NOMO-1 treated with DMSO at 0.1 percent for 48 hours (cell line): ENCODE measurements at regions not wholly inside any gene's neighbourhood (a gene's known extent, or its start where the extent isn't known, plus 50 kb on each side); places are given as distances from the start of the nearest gene placed in this dataset.

ENCODE experiments used
- DNase-seq: peaks from one replicate; lab custom pipeline; 2025; ENCODE audit not compliant: unreplicated experiment; lab: John Stamatoyannopoulos, UW

DNA sequence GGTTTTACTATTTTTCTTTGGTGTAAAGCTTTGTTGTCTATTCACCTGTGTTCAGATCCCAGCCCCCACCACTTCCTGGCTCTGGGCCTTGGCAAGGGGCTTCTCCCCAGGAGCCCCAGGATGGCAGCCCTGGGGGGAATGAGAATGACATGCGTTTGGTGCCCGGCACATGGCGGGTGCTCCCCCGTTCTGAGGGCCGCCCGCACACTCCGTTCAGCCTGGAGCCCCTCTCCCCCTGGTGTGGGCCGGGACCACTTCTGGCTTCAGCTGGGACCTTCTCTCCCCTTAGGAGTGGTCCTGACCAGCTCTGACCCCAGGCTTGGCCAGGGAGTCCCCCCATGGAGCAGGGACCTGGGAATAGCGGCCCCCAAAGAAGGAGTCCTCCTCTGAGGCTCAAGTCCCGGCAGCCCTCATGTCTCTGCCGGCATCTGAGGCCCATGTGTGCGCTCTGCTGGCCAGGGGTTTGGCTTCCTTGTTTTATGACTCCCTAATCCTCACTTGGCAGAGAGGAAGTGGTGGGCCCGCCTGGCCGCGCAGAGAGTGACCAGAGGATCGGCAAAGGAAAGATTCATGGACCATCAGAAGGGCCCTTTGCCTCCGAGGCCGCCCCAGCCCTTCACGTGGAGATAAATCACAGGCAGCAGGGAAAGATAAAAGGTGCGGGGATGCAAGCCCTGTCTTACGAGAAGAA, 57.0 kb upstream of the LMX1B start:
- DNase-seq = no peak

DNA sequence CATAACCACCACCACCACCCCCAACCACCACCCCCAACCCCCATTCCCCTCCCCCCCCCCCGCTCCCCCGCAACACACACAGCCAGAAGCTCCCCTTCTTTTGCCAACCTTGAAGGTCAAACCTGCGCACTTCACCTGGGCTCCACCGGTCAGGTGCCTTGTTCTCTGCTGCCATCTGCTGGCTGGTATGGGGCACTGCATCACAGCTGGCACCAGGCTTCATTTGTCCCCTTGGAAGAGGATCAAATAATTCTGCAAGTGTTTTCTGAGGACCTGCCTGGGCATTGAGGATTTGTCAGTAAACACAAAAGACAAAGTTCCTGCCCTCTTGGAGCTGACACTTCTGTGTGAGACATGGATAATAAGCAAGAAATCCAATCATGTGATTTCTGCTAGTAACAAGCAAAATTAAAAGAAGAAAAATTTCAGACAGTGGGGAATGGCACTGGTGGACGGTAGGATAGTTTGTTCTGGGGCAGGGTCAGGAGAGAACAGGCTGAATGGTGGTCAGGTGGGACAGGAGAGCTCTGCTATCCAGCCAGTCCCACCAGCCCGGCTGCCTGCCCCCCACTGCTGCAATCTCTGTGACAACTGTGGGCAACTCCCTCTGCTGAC, 55.6 kb upstream of the LMX1B start:
- DNase-seq = peak; percentile 43

DNA sequence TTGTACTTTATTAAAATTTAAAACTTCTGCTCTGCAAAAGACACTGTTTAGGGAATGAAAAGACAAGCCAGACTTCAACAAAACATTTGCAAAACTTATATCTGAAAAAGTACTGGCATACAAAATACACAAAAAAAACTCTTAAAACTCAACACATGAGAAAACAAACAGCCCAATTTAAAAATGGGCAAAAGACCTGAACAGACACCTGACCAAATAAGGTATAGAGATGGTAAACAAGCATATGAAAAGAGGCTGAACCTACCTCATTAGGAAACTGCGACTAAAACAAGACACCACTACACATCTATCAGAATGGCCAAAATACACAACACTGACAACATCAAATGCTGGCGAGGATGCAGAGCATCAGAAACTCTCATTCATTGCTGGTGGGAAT, 54.4 kb upstream of the LMX1B start:
- no peak for DNase-seq

DNA sequence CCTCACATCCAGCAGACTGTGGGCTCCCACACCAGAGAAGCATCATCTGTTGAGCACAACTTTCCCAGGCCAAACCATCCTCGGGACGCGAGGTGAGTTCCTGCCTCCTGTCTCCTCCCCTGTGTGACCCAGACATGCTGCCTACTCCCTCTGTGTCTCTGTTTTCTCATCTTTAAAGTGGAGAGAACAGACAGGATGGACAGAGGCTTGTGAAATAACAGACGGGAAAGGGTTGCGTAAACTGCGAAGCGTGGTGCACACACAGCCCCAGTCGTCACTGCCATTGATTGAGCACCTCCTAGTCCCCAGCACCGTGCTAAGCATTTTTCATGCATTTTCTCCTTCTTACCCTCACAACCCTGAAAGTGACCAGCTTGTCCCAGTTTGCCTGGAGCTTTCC, 52.1 kb upstream of the LMX1B start:
- peak; percentile 72 for DNase-seq

DNA sequence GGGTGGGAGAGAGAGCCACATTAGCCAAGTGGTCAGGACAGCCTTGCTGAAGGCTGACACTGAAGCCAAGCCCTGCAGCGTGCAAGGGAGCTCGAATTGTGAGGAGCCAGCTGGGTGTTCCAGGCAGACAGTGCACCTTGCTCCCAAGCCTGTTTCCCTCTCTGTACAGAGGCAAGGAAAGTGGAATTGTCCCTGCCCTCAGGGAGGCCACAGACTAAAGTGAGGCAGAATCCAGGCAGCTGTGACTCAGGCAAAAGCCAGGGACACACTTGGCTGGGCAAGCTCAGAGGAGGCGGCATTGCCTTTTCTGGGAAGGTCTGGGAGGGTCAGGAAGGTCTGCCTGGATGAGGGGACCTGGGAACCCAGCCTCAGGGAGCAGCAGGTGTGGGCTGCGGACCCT, 50.2 kb upstream of the LMX1B start:
- no peak for DNase-seq
